ENCODE measurements at regions not wholly inside any gene's neighbourhood (a gene's known extent, or its start where the extent isn't known, plus 50 kb on each side); places are given as distances from the start of the nearest gene placed in this dataset.

DNA sequence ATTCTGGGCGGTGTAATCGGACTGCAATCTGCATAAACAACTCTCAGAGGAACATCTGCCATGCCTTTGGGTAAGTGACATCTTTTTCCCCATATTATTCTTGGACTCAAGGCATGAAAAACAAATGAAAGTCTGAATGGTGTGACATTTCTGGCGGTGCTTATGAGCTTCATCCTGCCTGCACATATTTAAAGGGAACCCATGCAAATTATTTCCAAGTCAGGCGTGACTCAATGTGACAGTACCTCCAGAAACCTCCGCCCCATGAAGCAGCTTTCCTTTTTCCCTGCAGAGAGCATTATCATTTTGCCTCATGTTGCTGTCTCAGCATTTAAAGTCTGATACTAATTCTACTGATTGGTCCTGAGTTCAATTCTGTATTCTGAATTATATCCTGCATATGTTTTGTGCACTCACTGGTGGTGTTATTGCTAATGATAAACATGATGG is 585.4 kb downstream of the SNAPC1 start:
- TF ChIP-seq ZNF274 (IDR thresholded peaks at IDR 0.05; ENCODE audit: low read depth, low read length), result no peak
- H3K4me3 ChIP-seq (ENCODE audit: low read length), result no peak overlapping the region

DNA sequence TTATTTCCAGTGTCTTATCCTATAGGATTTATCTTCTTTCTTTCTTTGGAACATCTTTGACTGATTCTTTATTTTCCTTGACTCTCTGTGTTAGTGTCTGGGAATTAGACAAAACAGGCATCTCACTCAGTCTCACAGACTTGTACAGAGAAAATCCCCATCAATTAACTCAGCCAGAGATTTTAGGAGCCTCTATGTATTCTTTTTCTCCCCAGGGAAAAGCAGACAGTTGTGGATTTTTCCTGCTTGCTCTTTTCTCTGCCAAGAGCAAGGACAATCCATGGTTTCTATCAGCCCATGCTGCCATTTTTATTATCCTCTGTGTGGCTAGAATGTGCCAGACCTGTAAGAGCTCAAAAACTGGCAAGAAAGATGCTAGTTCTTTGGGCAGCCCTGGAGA is 595.1 kb downstream of the SNAPC1 start:
- H3K4me3 ChIP-seq (ENCODE audit: low read length), result no peak overlapping the region
- no peak for TF ChIP-seq ZNF274 (IDR thresholded peaks at IDR 0.05; ENCODE audit: low read depth, low read length)

DNA sequence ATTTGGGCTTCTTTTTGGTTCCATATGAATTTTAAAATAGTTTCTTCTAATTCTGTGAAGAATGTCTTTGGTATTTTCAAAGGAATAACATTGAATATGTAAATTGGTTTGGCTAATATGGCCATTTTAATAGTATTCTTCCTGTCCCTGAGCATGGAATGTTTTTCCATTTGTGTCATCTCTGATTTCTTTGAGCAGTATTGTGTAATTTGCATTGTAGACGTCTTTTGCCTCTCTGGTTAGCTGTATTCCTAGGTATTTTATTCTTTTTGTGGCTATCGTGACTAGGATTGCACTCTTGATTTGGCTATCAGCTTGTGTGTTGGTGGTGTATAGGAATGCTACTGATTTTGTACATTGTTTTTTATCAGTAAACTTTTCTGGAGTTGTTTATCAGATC is 601.9 kb downstream of the SNAPC1 start:
- H3K4me3 ChIP-seq (ENCODE audit: low read length), result no peak overlapping the region
- no peak for TF ChIP-seq ZNF274 (IDR thresholded peaks at IDR 0.05; ENCODE audit: low read depth, low read length)

DNA sequence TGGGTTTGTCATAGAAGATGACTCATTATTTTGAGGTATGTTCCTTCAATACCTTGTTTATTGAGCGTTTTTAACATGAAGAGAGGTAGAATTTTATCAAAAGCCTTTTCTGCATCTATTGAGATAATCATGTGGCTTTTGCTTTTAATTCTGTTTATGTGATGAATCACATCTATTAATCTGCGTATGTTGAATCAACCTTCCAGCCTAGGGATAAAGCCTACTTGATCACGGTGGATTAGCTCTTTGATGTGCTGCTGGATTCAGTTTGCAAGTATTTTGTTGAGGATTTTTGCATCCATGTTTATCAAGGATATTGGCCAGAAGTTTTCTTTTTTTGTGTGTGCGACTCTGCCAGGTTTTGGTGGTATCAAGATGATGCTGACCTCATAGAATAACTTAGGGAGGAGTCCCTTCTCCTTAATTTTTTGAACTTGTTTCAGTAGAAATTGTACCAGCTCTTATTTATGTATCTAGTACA is 602.6 kb downstream of the SNAPC1 start:
- no peak for TF ChIP-seq ZNF274 (IDR thresholded peaks at IDR 0.05; ENCODE audit: low read depth, low read length)
- no peak overlapping the region for H3K4me3 ChIP-seq (ENCODE audit: low read length)

DNA sequence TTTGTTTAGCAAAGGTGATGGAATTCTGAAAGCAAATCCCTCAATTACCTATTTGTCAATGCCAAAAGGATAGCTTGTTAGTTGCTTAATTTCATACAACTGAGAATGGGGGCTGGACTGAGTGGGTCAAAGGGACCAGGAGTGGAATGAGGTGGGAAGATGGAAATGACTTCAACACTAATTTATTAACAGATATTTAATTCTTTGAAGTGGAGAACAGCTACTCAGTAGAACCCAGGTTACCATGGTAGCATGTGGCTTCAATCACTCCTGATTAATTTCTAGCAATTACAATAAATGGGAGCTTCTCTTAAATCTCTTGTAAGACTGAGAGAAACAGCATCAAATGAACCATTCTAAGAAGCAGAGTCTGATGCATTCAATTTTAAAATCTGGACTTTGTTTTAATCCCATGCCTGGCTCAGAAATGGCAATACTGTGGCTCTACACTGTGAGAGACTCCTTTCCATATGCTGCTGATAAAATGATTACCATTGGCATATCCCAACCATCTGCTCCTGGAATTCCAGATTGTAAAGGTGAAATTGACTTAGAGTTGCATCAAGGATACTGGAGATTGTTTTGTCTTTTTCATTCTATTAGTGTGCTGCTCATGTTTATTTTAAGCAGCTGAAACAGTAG is 607.8 kb downstream of the SNAPC1 start:
- H3K4me3 ChIP-seq (ENCODE audit: low read length), result no peak overlapping the region
- TF ChIP-seq ZNF274 (IDR thresholded peaks at IDR 0.05; ENCODE audit: low read depth, low read length), result no peak

DNA sequence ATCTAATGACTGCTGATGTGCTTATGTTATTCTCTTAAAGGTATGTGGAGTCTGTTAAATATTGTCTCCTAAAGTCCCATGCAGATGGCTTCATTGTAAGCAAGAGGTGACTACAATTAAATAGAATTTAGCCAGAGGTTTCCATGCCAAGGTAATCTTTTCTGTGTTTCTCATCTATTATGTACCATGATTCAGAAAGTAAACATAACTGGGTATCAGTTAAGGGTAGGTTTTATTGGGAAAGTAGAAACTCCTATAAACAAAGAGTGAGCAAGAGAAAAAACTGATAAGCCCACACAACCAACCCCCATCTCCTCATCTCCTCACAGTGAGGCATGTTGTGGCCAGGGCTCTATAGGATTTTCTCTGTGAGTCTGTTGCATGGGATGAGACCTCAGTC is 611.7 kb downstream of the SNAPC1 start:
- H3K4me3 ChIP-seq (ENCODE audit: low read length), result no peak overlapping the region
- no peak for TF ChIP-seq ZNF274 (IDR thresholded peaks at IDR 0.05; ENCODE audit: low read depth, low read length)

DNA sequence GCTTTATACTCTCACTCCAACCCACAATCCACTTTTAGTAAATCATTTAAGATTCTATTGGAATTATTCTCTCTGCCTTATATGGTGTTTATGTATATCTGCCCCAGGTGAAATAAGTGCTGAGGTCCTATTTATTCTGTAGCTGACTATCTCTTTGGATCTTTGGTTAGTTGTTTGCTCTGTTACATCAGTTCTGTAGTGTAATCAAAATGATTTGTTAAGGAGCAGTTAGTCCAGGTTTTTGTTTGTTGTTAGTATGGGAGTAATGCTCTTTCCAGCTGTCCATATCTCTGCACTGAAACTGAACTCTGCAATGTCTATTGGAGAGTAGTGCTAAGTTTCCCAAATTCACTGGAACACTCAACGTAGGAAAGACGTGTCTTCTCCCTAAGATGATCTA is 615.8 kb downstream of the SNAPC1 start:
- TF ChIP-seq ZNF274 (IDR thresholded peaks at IDR 0.05; ENCODE audit: low read depth, low read length), result no peak
- H3K4me3 ChIP-seq (ENCODE audit: low read length), result no peak overlapping the region

DNA sequence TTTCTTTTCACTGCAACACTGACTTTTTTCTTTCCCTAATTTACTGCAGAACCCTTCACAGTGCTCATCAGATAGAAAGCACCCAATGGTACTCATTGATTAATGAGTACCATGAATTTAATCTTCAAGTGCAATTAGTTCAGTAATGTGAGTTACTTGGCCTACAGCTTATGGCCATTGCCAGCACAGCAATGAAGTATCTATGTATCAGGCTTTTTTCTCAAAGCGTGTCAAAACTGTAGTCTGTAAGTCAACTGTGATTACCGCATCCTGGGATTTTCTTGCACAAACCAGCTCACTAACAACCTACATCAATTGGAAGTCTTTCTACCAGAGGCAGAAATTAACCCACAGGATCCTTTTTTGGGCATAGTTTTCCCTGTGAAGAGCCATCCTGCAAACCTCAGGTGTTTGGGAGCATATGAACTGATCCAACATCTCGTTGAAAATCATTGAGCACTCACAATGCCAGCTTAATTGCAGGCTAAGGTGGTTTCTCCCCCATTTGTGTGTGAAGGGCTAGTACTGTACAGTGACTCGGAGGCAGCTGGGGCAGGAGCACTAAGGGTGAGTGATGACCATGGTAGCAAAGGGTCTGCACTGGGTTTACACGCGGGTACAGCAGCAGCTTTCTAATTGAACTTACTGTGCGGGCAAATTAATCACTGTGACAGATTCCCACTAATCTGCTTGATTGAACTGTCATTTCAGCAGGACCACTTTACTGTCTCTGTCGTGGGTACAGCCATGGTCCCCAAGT is 619.3 kb downstream of the SNAPC1 start:
- no peak overlapping the region for H3K4me3 ChIP-seq (ENCODE audit: low read length)
- no peak for TF ChIP-seq ZNF274 (IDR thresholded peaks at IDR 0.05; ENCODE audit: low read depth, low read length)

DNA sequence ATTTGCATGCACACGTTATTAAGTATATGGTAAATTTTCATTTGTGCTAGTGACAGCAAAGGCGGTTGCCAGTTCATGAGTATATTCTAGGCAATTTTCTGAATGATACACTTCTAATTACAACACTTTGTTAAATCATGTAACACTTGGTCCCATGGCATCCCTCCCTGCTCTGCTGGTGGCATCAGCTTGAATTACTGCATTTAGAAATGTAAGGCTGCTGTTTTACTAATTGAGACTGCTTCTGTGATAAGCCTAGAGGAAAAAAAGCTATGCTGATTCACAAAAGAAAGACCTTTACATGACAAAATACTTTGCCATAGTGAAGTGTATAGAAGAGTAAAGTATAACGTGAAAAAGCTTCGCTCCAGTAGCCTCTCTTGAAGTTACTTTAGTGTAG is 636.1 kb downstream of the KCNH5 start:
- no peak overlapping the region for H3K4me3 ChIP-seq (ENCODE audit: low read length)
- TF ChIP-seq ZNF274 (IDR thresholded peaks at IDR 0.05; ENCODE audit: low read depth, low read length), result no peak

DNA sequence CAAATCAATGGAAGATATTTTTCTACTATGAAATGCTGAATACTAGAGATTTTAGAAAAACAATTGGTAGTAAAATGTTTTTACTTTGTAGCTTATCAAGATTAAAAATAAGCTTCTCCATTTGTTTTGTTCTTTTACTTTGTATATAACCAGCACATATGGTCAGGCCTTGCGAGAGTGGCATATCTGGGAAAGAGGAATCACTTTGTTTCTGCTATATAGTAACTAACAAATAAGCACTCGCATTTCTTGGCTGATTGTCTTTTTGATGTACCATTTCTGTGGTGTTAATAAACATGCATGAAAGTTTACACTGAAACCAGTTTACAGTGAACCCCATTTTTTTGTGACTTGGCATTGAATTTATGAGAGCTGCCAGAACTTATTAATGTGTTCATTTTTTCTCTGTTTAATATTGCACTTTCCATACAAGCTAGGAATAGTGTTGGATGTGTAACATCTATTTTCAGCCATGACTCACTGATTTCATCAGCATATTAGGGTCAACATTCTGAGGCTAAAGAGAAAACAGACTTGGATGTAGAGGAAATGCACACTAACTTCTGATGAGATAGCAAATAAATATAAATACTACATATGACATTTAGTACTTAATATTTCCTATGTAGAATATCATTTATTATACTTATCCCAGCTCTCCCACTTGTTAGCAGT is 635.5 kb downstream of the KCNH5 start:
- no peak for TF ChIP-seq ZNF274 (IDR thresholded peaks at IDR 0.05; ENCODE audit: low read depth, low read length)
- H3K4me3 ChIP-seq (ENCODE audit: low read length), result no peak overlapping the region

DNA sequence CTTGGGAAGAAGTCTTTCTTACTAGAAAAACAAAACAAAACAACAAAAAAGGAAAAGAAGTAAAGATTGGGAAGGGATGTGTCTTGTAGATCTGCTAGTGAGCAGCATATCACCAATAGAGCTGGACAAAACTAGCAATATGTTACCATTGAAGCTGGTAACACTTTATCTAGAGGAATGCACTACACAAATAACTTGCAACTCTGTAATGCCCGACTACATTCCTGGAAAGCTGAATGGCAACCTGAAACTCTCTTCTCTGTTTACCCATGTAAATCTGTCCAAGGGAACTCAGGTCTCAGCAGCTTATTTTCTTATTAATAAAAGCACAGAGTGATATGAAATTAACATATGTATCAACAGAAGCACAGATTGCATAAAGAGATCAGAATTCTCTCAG is 624.4 kb downstream of the KCNH5 start:
- H3K4me3 ChIP-seq (ENCODE audit: low read length), result no peak overlapping the region
- TF ChIP-seq ZNF274 (IDR thresholded peaks at IDR 0.05; ENCODE audit: low read depth, low read length), result no peak

DNA sequence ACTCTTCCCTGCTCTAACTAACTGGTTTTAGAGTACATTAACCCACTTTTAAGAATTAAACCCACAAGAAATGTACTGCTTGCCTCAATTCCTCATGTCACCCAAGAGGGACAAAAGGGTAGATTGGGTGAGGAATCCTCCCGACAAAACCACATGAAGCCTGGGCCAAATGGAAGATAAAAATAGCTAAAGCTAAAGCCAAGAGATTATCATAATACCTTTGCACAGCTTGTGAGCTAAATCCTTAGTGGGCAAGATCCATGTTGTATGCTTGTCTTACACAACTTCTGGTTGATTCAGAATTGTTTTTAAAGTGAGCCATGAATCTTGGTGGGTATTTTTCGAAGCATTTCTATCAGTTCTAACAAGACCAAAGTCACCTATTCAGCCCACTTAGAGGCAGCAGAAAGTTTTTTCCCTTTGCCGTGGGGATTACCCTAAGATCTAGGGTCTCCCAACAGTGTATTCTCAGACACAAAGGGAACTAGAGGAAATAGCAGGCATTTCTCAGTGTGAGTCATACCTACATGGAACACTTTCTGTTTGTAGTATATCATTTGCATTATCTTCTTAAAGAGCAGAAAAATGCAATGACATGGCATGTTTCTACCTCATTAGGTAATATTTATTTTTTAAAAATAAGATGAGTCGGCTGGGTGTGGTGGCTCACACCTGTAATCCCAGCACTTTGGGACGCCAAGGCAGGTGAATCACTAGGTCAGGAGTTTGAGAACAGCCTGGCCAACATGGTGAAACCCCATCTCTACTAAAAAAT is 616.6 kb downstream of the KCNH5 start:
- no peak overlapping the region for H3K4me3 ChIP-seq (ENCODE audit: low read length)
- TF ChIP-seq ZNF274 (IDR thresholded peaks at IDR 0.05; ENCODE audit: low read depth, low read length), result no peak

DNA sequence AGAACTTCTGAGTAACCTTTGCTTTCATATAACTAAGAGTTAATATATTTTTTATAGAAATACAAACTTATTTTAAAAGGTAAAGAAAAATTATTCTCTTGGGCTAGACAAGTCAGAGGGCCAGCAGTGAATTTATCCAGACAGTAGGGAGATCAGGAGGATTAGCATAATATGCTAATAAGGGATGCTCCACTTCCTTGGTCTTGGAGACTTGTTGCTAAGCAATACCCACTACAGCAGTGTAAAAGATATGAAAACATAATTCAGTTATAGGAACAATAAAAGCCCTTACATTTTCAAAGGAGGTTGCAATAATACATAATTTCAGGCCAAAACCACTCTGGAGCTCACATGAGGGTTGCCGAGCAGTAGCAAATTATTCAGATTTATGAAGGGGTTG is 615.6 kb downstream of the KCNH5 start:
- H3K4me3 ChIP-seq (ENCODE audit: low read length), result no peak overlapping the region
- TF ChIP-seq ZNF274 (IDR thresholded peaks at IDR 0.05; ENCODE audit: low read depth, low read length), result no peak

DNA sequence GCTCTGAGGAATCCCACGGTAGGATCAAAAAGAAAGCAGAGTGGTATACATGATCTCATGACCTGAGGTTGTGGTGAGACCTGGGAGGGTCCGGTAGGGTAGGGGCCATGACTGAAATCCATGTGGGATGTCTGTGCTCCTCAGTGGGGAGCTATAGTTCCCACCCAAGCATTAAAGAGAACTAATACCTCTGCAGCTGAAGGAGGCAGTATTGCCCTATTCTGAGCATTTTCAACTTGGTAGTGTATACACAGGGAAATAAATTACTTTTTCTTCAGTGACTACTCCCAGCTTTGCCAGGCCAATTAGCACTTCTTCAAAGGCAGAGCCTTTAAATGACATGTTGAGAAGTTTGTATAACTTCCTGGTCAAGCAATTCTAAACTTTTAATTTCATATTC is 613.8 kb downstream of the KCNH5 start:
- no peak overlapping the region for H3K4me3 ChIP-seq (ENCODE audit: low read length)
- TF ChIP-seq ZNF274 (IDR thresholded peaks at IDR 0.05; ENCODE audit: low read depth, low read length), result no peak

Measured in GM08714 (cell line).